K562 (cell line): ENCODE measurements at regions not wholly inside any gene's neighbourhood (a gene's known extent, or its start where the extent isn't known, plus 50 kb on each side); places are given as distances from the start of the nearest gene placed in this dataset.

Experiments
- ATAC-seq: fragments of 200-7000 bp; cut with Tn5 transposase; 3 replicates; pipeline ENCODE4 v1.9.1; 2020; ENCODE audit warnings: moderate library complexity
- BruUV-seq: library from RNA; stranded (reverse); fragments of 400-500 nt; replicated peaks from 2 replicates; lab custom pipeline; 2021; lab: Mats Ljungman, UMichigan
- CTCF ChIA-PET: fragments of 300-600 bp; formaldehyde crosslinking; extraction: SDS; loops from one replicate; lab custom pipeline; 2021; ENCODE audit warnings: low intra/inter-chr PET ratio; lab: Yijun Ruan, JAX
- POLR2A ChIA-PET: fragments of 300-600, 350-650 bp; sonication (Branson Sonifier 250); formaldehyde crosslinking; extraction: SDS; loops from one replicate; lab custom pipeline; 2021; ENCODE audit warnings: antibody characterized with exemption, inconsistent platforms; lab: Yijun Ruan, JAX
- DNase-seq, 4 experiments: peaks; one replicate each; pipeline versions ENCODE4 v3.0.0 to v3.0.0-alpha.2; 2011 to 2018; ENCODE audit warnings: low spot score in 3 of 4, mixed read lengths in 3 of 4; ENCODE audit errors: extremely low read depth in 1 of 4
- FAIRE-seq: peaks from 2 replicates; lab custom pipeline; 2011; peaks lifted over from hg19 to GRCh38; lab: Jason Lieb, UNC
- H2AFZ ChIP-seq: 2 replicates; pipeline ENCODE4 v1.6.0; 2011; ENCODE audit warnings: low read depth, low read length, control low read depth, inconsistent platforms
- H3K27ac ChIP-seq: fragments of 200-600 bp; 3 replicates; pipeline ENCODE4 v1.8.0; 2011; ENCODE audit warnings: low read depth, mild to moderate bottlenecking, control low read depth, inconsistent platforms, low read length, moderate library complexity, mixed read lengths; ENCODE audit errors: extremely low read depth
- H3K27me3 ChIP-seq, 2 experiments: fragments of 300-600 bp in 1 of 2; 2 replicates in 1 of 2; 3 replicates in 1 of 2; pipeline versions ENCODE4 v1.6.0 to v1.8.0; 2011; ENCODE audit warnings: inconsistent platforms in 2 of 2, low read length in 2 of 2, mild to moderate bottlenecking in 1 of 2, mixed read lengths in 1 of 2, moderate library complexity in 1 of 2; ENCODE audit not compliant: control insufficient read depth in 2 of 2, insufficient read depth in 2 of 2
- H3K36me3 ChIP-seq: fragments of 300-600 bp; 3 replicates; pipeline ENCODE4 v1.8.0; 2011; ENCODE audit warnings: mild to moderate bottlenecking, low read length, inconsistent platforms; ENCODE audit not compliant: control insufficient read depth, insufficient read depth
- H3K4me1 ChIP-seq, 2 experiments: fragments of 200-600 bp in 1 of 2; replicated peaks in 1 of 2; 2 replicates in 1 of 2; 3 replicates in 1 of 2; pipeline versions ENCODE4 v1.5.1 to v1.8.0; 2011; ENCODE audit warnings: inconsistent platforms in 2 of 2, low read length in 2 of 2, mild to moderate bottlenecking in 1 of 2, mixed read lengths in 1 of 2, moderate library complexity in 1 of 2; ENCODE audit not compliant: control insufficient read depth in 2 of 2, insufficient read depth in 2 of 2
- H3K4me2 ChIP-seq: 2 replicates; pipeline ENCODE4 v1.6.1; 2011; ENCODE audit warnings: low read length, control low read depth, inconsistent platforms, mixed read lengths; ENCODE audit not compliant: insufficient read depth
- H3K4me3 ChIP-seq: fragments of 200-600 bp; sonication (generic), shearing (Covaris generic); 2 replicates; pipeline ENCODE4 v1.5.1; 2016; ENCODE audit warnings: control low read depth, inconsistent platforms
- H3K79me2 ChIP-seq: fragments of 200-600 bp; 3 replicates; pipeline ENCODE4 v1.8.0; 2011; ENCODE audit warnings: low read length, inconsistent platforms; ENCODE audit not compliant: control insufficient read depth, insufficient read depth
- H3K9ac ChIP-seq, 2 experiments: 2 replicates each; pipeline versions ENCODE4 v1.6.0 to v1.6.1; 2011; ENCODE audit warnings: low read depth in 2 of 2, low read length in 2 of 2, control low read depth in 1 of 2, inconsistent platforms in 1 of 2, mild to moderate bottlenecking in 1 of 2, mixed read lengths in 1 of 2; ENCODE audit not compliant: insufficient read depth in 1 of 2
- H3K9me1 ChIP-seq: one replicate; pipeline ENCODE4 v1.6.0; 2011; ENCODE audit warnings: inconsistent platforms, mild to moderate bottlenecking, low read length, moderate library complexity; ENCODE audit not compliant: control insufficient read depth, insufficient read depth
- H3K9me3 ChIP-seq: replicated peaks from 2 replicates; pipeline ENCODE4 v1.5.1; 2011; ENCODE audit warnings: low read depth, low read length, inconsistent platforms; ENCODE audit not compliant: control insufficient read depth, insufficient read depth
- H4K20me1 ChIP-seq: replicated peaks from 2 replicates; pipeline ENCODE4 v1.6.1; 2011; ENCODE audit warnings: low read length, inconsistent platforms, mixed read lengths; ENCODE audit not compliant: control insufficient read depth, insufficient read depth
- HNRNPK ChIP-seq: fragments of 200-400 bp; formaldehyde crosslinking; IDR thresholded peaks from one replicate; pipeline ENCODE4 v1.6.1; 2018; ENCODE audit warnings: mild to moderate bottlenecking, low read depth, low read length; ENCODE audit not compliant: poor library complexity, severe bottlenecking
- PHF20 ChIP-seq: fragments of 450-650 bp; IDR thresholded peaks from 2 replicates; pipeline ENCODE4 v1.6.1; 2018; ENCODE audit not compliant: partially characterized antibody
- RBM22 ChIP-seq: fragments of 200-400 bp; formaldehyde crosslinking; IDR thresholded peaks from 2 replicates; pipeline ENCODE4 v1.6.1; 2018; ENCODE audit warnings: low read length, low read depth; ENCODE audit not compliant: poor library complexity, severe bottlenecking
- ZC3H4 ChIP-seq: sonication (generic); formaldehyde crosslinking; IDR thresholded peaks from 2 replicates; pipeline ENCODE4 v1.9.0; 2021; ENCODE audit warnings: missing genetic modification reagents, borderline replicate concordance
- WGBS: fragments of 100-300 bp; shearing (Covaris generic); methylation state at CpG from one replicate; pipeline ENCODE4 v1.1.6; 2016; ENCODE audit warnings: low coverage, mixed read lengths; ENCODE audit not compliant: insufficient coverage; ENCODE audit errors: missing lambda C conversion rate; 5-methylcytosine and 5-hydroxymethylcytosine counted together
- in situ Hi-C: fragments of 300-500 bp; cut with MboI; formaldehyde crosslinking; loops from 4 replicates; pipeline ENCODE4 v1.15.0; 2018; ENCODE audit warnings: inconsistent platforms, mixed read lengths
- intact Hi-C: fragments of 100-400 bp; cut with micrococcal nuclease; formaldehyde crosslinking; loops from 2 replicates; pipeline ENCODE4 v1.14.2; 2022
- TF ChIP-seq, protein P1 (sequence below), 2 experiments: fragments of 450-650 bp; IDR thresholded peaks; 2 replicates each; pipeline ENCODE4 v1.6.1; 2018; ENCODE audit warnings: mild to moderate bottlenecking in 2 of 2, low read depth in 1 of 2; ENCODE audit not compliant: partially characterized antibody in 2 of 2

GRCh38 chr22:49090853-49091135 is 736.9 kb downstream of the BRD1 start:
- no peaks in the 10 kb centered on the region for H4K20me1 ChIP-seq
- WGBS, result 0% methylated on average over 5 of the region's 10 CpGs
- H3K4me3 ChIP-seq, result no peak overlapping the region
- H3K4me2 ChIP-seq, result no peak overlapping the region
- no peaks in the 10 kb centered on the region for H3K9me1 ChIP-seq
- ChIA-PET POLR2A (no interaction called here), CTCF (no interaction called here)
- no peaks in the 10 kb centered on the region for H3K9me3 ChIP-seq
- no peak for ATAC-seq
- DNase-seq, result no peak
- in situ Hi-C loops, result no loop called here
- no TSS peak for BruUV-seq
- intact Hi-C loops, result no loop called here
- H3K79me2 ChIP-seq, result no peaks in the 10 kb centered on the region
- no peaks in the 10 kb centered on the region for H3K36me3 ChIP-seq
- H3K9ac ChIP-seq, result no peak overlapping the region
- H2AFZ ChIP-seq, result no peak overlapping the region
- FAIRE-seq, result no peak
- H3K4me1 ChIP-seq, result no peaks in the 10 kb centered on the region; a peak in 1 of 5 replicates
- H3K27ac ChIP-seq, result no peak overlapping the region
- TF ChIP-seq HNRNPK (no peak), PHF20 (no peak), RBM22 (no peak), ZC3H4 (no peak)
- TF ChIP-seq, protein P1, sequence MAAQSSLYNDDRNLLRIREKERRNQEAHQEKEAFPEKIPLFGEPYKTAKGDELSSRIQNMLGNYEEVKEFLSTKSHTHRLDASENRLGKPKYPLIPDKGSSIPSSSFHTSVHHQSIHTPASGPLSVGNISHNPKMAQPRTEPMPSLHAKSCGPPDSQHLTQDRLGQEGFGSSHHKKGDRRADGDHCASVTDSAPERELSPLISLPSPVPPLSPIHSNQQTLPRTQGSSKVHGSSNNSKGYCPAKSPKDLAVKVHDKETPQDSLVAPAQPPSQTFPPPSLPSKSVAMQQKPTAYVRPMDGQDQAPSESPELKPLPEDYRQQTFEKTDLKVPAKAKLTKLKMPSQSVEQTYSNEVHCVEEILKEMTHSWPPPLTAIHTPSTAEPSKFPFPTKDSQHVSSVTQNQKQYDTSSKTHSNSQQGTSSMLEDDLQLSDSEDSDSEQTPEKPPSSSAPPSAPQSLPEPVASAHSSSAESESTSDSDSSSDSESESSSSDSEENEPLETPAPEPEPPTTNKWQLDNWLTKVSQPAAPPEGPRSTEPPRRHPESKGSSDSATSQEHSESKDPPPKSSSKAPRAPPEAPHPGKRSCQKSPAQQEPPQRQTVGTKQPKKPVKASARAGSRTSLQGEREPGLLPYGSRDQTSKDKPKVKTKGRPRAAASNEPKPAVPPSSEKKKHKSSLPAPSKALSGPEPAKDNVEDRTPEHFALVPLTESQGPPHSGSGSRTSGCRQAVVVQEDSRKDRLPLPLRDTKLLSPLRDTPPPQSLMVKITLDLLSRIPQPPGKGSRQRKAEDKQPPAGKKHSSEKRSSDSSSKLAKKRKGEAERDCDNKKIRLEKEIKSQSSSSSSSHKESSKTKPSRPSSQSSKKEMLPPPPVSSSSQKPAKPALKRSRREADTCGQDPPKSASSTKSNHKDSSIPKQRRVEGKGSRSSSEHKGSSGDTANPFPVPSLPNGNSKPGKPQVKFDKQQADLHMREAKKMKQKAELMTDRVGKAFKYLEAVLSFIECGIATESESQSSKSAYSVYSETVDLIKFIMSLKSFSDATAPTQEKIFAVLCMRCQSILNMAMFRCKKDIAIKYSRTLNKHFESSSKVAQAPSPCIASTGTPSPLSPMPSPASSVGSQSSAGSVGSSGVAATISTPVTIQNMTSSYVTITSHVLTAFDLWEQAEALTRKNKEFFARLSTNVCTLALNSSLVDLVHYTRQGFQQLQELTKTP (IDR thresholded peaks at IDR 0.05; ENCODE audit: low read depth in 1 of 2, partially characterized antibody in 2 of 2), result no peak
- peaks cover 0 to 34% of the 10 kb centered on the region in 2 experiments; a peak in 2 of 5 replicates for H3K27me3 ChIP-seq
